Adrenal gland (tissue), 5 donors: ENCODE measurements at regions not wholly inside any gene's neighbourhood (a gene's known extent, or its start where the extent isn't known, plus 50 kb on each side); places are given as distances from the start of the nearest gene placed in this dataset.

ENCODE experiments used
- CTCF ChIP-seq, 6 experiments: fragments of 450-650 bp in 4 of 6; fragments of 200-600 bp in 2 of 6; sonication (generic) in 1 of 6; IDR thresholded peaks; 1 replicate in 5 of 6; 2 replicates in 1 of 6; pipeline versions ENCODE4 v1.5.1 to v1.8.0; 2016 to 2021; ENCODE audit warnings: antibody characterized with exemption in 6 of 6, mild to moderate bottlenecking in 2 of 6, moderate library complexity in 1 of 6
- POLR2A ChIP-seq, 2 donors: fragments of 450-650 bp; IDR thresholded peaks; one replicate each; pipeline ENCODE4 v1.6.1; 2017; ENCODE audit warnings: antibody characterized with exemption in 2 of 2, mild to moderate bottlenecking in 2 of 2, moderate library complexity in 1 of 2
- donor health status: DM: no; HTN: no; CAD: no.

- TF ChIP-seq CTCF (IDR thresholded peaks at IDR 0.05) (no peak), POLR2A (IDR thresholded peaks at IDR 0.05) (no peak)
Measured at GRCh38 chr18:28576941-28577340, 400.0 kb upstream of the CDH2 start.
